Kidney tubule cell (primary cell): ENCODE measurements at regions not wholly inside any gene's neighbourhood (a gene's known extent, or its start where the extent isn't known, plus 50 kb on each side); places are given as distances from the start of the nearest gene placed in this dataset.
"Not testable (repeated sequence)": the region's sequence is repeated elsewhere in the genome, so short reads cannot be mapped to it uniquely, and the experiment has no call there.

Experiments used
- DNase-seq: peaks from one replicate; pipeline ENCODE4 v3.0.0-alpha.2; 2018; ENCODE audit warnings: low spot score

GRCh38 chrX:1059576-1060561, 152.6 kb downstream of the CRLF2 start:
- DNase-seq: no peak

- not testable (repeated sequence) for DNase-seq
Observed at GRCh38 chrX:1053600-1053999, 158.8 kb downstream of the CRLF2 start.

- no peak for DNase-seq
Observed at GRCh38 chrX:1053072-1053471, 159.4 kb downstream of the CRLF2 start.

- DNase-seq: no peak
Observed at GRCh38 chrX:1052021-1052420, 160.4 kb downstream of the CRLF2 start.

GRCh38 chrX:1051421-1051820, 161.0 kb downstream of the CRLF2 start:
- no peak for DNase-seq

- DNase-seq: no peak
Observed at GRCh38 chrX:1045680-1046314, 166.7 kb downstream of the CRLF2 start.

GRCh38 chrX:1041091-1041490, 171.4 kb downstream of the CRLF2 start:
- no peak for DNase-seq

- not testable (repeated sequence) for DNase-seq
Observed at GRCh38 chrX:1035931-1036330, 176.5 kb downstream of the CRLF2 start.

GRCh38 chrX:1035206-1035605, 177.2 kb downstream of the CRLF2 start:
- DNase-seq: no peak

- no peak for DNase-seq
Observed at GRCh38 chrX:1034717-1035116, 177.7 kb downstream of the CRLF2 start.

- DNase-seq: no peak
Observed at GRCh38 chrX:1031521-1032430, 180.7 kb downstream of the CRLF2 start.

GRCh38 chrX:1029494-1029893, 183.0 kb downstream of the CRLF2 start:
- DNase-seq: no peak

- no peak for DNase-seq
Observed at GRCh38 chrX:1027680-1028079, 184.8 kb downstream of the CRLF2 start.

GRCh38 chrX:1027133-1027532, 185.3 kb downstream of the CRLF2 start:
- DNase-seq: no peak

- no peak for DNase-seq
Observed at GRCh38 chrX:1026263-1027015, 186.0 kb downstream of the CRLF2 start.

GRCh38 chrX:1025413-1025812, 187.0 kb downstream of the CRLF2 start:
- no peak for DNase-seq

- no peak for DNase-seq
Observed at GRCh38 chrX:1023676-1024075, 188.8 kb downstream of the CRLF2 start.

GRCh38 chrX:1021314-1021993, 191.0 kb downstream of the CRLF2 start:
- not testable (repeated sequence) for DNase-seq

- no peak for DNase-seq
Observed at GRCh38 chrX:1020634-1021166, 191.7 kb downstream of the CRLF2 start.

GRCh38 chrX:1016926-1017325, 195.5 kb downstream of the CRLF2 start:
- DNase-seq: not testable (repeated sequence)

- not testable (repeated sequence) for DNase-seq
Observed at GRCh38 chrX:1016281-1016680, 196.2 kb downstream of the CRLF2 start.
